Stimulated activated CD8-positive, alpha-beta memory T cell treated with anti-CD3 and anti-CD28 coated beads, Interleukin-12 subunit alpha, Interleukin-12 subunit beta, amount 100 ng/mL, for 24 hours (primary cell): ENCODE measurements at regions not wholly inside any gene's neighbourhood (a gene's known extent, or its start where the extent isn't known, plus 50 kb on each side); places are given as distances from the start of the nearest gene placed in this dataset.

Source experiments
- DNase-seq: peaks from one replicate; pipeline ENCODE4 v3.0.0-alpha.2; 2020; ENCODE audit errors: extremely low read depth

- DNase-seq: no peak
These were observed 617.4 kb upstream of the SALL3 start for GRCh38 chr18:78362198-78362597.

GRCh38 chr18:78363556-78364387 lies 615.8 kb upstream of the SALL3 start:
- no peak for DNase-seq

GRCh38 chr18:78364388-78364960 lies 615.1 kb upstream of the SALL3 start:
- no peak for DNase-seq

GRCh38 chr18:78367996-78368395 lies 611.6 kb upstream of the SALL3 start:
- DNase-seq: no peak

- no peak for DNase-seq
These were observed 610.9 kb upstream of the SALL3 start for GRCh38 chr18:78368726-78369125.

- no peak for DNase-seq
These were observed 603.6 kb upstream of the SALL3 start for GRCh38 chr18:78376046-78376445.

- DNase-seq: no peak
These were observed 601.2 kb upstream of the SALL3 start for GRCh38 chr18:78378403-78378802.

- no peak for DNase-seq
These were observed 600.6 kb upstream of the SALL3 start for GRCh38 chr18:78378983-78379382.

- DNase-seq: no peak
These were observed 589.2 kb upstream of the SALL3 start for GRCh38 chr18:78390348-78390951.

GRCh38 chr18:78390952-78391348 lies 588.7 kb upstream of the SALL3 start:
- no peak for DNase-seq

GRCh38 chr18:78393086-78393862 lies 586.3 kb upstream of the SALL3 start:
- no peak for DNase-seq

- DNase-seq: no peak
These were observed 583.5 kb upstream of the SALL3 start for GRCh38 chr18:78396077-78396476.

GRCh38 chr18:78396756-78397155 lies 582.9 kb upstream of the SALL3 start:
- no peak for DNase-seq

GRCh38 chr18:78399992-78400503 lies 579.6 kb upstream of the SALL3 start:
- no peak for DNase-seq

- DNase-seq: no peak
These were observed 577.2 kb upstream of the SALL3 start for GRCh38 chr18:78402440-78402839.

- DNase-seq: no peak
These were observed 576.7 kb upstream of the SALL3 start for GRCh38 chr18:78402966-78403365.

GRCh38 chr18:78403371-78403770 lies 576.2 kb upstream of the SALL3 start:
- no peak for DNase-seq

GRCh38 chr18:78405763-78406162 lies 573.9 kb upstream of the SALL3 start:
- DNase-seq: no peak

GRCh38 chr18:78406743-78407465 lies 572.7 kb upstream of the SALL3 start:
- DNase-seq: no peak

- no peak for DNase-seq
These were observed 572.2 kb upstream of the SALL3 start for GRCh38 chr18:78407466-78407844.

- no peak for DNase-seq
These were observed 571.0 kb upstream of the SALL3 start for GRCh38 chr18:78408623-78409022.
